LNCaP clone FGC (cell line): ENCODE measurements at regions not wholly inside any gene's neighbourhood (a gene's known extent, or its start where the extent isn't known, plus 50 kb on each side); places are given as distances from the start of the nearest gene placed in this dataset.

Experiments
- DNase-seq: peaks from one replicate; pipeline ENCODE4 v3.0.0-alpha.2; 2011; ENCODE audit warnings: low read depth
- H3K4me3 ChIP-seq: 2 replicates; pipeline ENCODE4 v1.5.1; 2011; ENCODE audit warnings: mild to moderate bottlenecking, low read depth, low read length, control low read depth
- TF ChIP-seq, protein P1 (sequence below): IDR thresholded peaks from 2 replicates; pipeline ENCODE4 v1.5.1; 2012; ENCODE audit warnings: mild to moderate bottlenecking; ENCODE audit not compliant: control insufficient read depth, insufficient read depth; ENCODE audit errors: extremely low read depth

DNA sequence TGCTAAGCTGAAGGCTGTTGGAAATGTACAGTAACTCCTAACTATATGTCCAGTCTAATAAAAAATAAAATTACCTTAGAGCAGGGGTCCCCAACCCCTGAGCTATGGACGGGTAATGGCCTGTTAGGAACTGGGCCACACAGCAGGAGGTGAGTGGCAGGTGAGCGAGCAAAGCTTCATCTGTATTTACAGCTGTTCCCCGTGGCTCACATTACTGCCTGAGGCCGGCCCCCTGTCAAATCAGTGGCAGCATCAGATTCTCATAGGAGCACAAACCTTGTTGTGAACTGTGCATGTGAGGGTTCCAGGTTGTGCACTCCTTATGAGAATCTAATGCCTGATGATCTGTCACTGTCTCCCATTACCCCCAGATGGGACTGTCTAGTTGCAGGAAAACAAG, 73.1 kb upstream of the CXCR4 start:
- no peak overlapping the region for H3K4me3 ChIP-seq
- TF ChIP-seq, protein P1, sequence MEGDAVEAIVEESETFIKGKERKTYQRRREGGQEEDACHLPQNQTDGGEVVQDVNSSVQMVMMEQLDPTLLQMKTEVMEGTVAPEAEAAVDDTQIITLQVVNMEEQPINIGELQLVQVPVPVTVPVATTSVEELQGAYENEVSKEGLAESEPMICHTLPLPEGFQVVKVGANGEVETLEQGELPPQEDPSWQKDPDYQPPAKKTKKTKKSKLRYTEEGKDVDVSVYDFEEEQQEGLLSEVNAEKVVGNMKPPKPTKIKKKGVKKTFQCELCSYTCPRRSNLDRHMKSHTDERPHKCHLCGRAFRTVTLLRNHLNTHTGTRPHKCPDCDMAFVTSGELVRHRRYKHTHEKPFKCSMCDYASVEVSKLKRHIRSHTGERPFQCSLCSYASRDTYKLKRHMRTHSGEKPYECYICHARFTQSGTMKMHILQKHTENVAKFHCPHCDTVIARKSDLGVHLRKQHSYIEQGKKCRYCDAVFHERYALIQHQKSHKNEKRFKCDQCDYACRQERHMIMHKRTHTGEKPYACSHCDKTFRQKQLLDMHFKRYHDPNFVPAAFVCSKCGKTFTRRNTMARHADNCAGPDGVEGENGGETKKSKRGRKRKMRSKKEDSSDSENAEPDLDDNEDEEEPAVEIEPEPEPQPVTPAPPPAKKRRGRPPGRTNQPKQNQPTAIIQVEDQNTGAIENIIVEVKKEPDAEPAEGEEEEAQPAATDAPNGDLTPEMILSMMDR: no peak
- no peak for DNase-seq

- DNase-seq: no peak
- no peak overlapping the region for H3K4me3 ChIP-seq
- TF ChIP-seq, protein P1: no peak
Observed at GRCh38 chr2:136189221-136189782, 71.4 kb upstream of the CXCR4 start.

DNA sequence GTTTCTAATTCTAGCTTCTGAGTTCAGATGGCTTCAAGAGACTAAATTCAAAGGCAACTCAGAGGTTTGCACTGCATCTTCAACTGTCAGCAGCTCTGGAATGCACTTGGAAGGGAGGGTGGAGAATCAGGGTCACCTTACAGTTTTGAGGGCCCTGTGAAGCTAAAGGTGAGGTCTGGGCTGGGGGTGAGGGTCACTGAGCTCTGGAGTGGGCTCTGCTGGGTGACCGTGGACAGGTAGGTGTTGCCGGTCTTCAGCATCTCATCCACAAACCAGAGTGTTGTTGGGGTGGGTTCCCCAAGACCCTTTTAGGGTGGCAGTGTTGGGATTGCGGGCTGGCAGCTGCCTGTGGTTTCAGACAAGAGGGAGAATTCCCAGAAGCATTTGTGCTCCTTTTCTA, 70.1 kb upstream of the CXCR4 start:
- TF ChIP-seq, protein P1: no peak
- no peak overlapping the region for H3K4me3 ChIP-seq
- DNase-seq: no peak

DNA sequence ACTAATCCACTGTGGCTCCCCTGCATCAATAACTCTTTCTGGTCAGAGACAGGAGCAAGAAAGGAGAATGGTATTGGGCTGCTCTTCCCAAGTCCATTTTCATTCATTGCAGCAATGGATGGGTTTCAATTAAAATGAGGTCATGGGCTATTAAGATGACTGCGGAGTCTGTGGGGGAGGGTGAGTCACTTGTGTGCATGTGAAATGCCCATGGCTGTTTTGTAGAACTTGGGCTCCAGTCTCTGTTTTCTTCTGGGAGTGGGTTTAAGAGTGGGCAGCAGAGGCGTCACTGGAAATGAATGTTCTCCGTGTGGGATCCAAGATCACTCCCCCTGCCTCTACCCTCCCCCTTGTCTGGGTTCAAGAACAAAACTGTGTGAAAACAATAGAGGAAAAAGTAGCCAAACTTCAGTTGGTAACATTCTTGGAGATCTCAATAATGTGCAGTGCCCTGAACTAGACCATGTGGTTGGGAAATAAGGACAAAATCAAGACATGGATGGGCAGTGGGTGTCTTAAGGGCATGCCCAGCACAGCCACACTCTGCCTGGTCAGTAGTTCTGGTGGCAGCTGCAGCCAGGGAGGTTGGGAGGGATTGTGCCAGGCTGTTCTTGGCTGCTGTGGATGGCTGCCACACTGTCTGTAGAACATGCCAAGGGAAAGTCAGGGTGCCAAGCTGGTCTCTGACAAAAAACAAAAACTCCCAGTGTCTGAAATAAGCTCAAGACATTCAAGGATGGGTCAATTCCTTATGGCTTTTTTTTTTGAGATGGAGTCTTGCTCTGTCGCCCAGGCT, 68.2 kb upstream of the CXCR4 start:
- TF ChIP-seq, protein P1: no peak
- no peak for DNase-seq

GRCh38 chr2:136183097-136183496, 65.1 kb upstream of the CXCR4 start:
- TF ChIP-seq, protein P1: no peak
- no peak for DNase-seq
- no peak overlapping the region for H3K4me3 ChIP-seq

More for the DNA sequence above, 68.2 kb upstream of the CXCR4 start:
- no peak overlapping the region for H3K4me3 ChIP-seq

GRCh38 chr2:136182315-136182714, 64.4 kb upstream of the CXCR4 start:
- no peak for DNase-seq
- TF ChIP-seq, protein P1: no peak
- no peak overlapping the region for H3K4me3 ChIP-seq
